SK-N-SH treated with all-trans-retinoic acid at 6 μM for 48 hours (cell line): ENCODE measurements at regions not wholly inside any gene's neighbourhood (a gene's known extent, or its start where the extent isn't known, plus 50 kb on each side); places are given as distances from the start of the nearest gene placed in this dataset.

Experiments used
- ARNTL ChIP-seq: fragments of 450-650 bp; formaldehyde crosslinking; IDR thresholded peaks from 2 replicates; pipeline ENCODE4 v1.5.0; 2020; ENCODE audit warnings: low read depth, mild to moderate bottlenecking, moderate library complexity, borderline replicate concordance
- CREB5 ChIP-seq: fragments of 250-450 bp; sonication (Bioruptor Pico); IDR thresholded peaks from 2 replicates; pipeline ENCODE4 v1.5.1; 2020; ENCODE audit warnings: low read depth, mild to moderate bottlenecking, moderate library complexity
- ISL1 ChIP-seq: fragments of 250-450 bp; sonication (Bioruptor Pico); IDR thresholded peaks from 2 replicates; pipeline ENCODE4 v2.1.2; 2022; ENCODE audit warnings: mild to moderate bottlenecking, moderate library complexity
- OSR1 ChIP-seq: fragments of 250-450 bp; sonication (Bioruptor Pico); IDR thresholded peaks from 2 replicates; pipeline ENCODE4 v1.8.0; 2022; ENCODE audit warnings: moderate library complexity, mild to moderate bottlenecking, inconsistent platforms
- PATZ1 ChIP-seq: fragments of 250-450 bp; sonication (Bioruptor Pico); IDR thresholded peaks from 2 replicates; pipeline ENCODE4 v1.8.0; 2020; ENCODE audit warnings: mild to moderate bottlenecking, moderate library complexity, borderline replicate concordance
- POU6F1 ChIP-seq: fragments of 250-450 bp; sonication (Bioruptor Pico); IDR thresholded peaks from 2 replicates; pipeline ENCODE4 v1.8.0; 2021; ENCODE audit warnings: low read depth, mild to moderate bottlenecking, moderate library complexity, borderline replicate concordance
- TOX ChIP-seq: fragments of 250-450 bp; sonication (Bioruptor Pico); IDR thresholded peaks from 2 replicates; pipeline ENCODE4 v1.8.0; 2021; ENCODE audit warnings: mild to moderate bottlenecking, moderate library complexity, borderline replicate concordance
- TSHZ2 ChIP-seq: fragments of 250-450 bp; sonication (Bioruptor Pico); IDR thresholded peaks from 2 replicates; pipeline ENCODE4 v1.5.0; 2020; ENCODE audit warnings: mild to moderate bottlenecking, moderate library complexity
- ZC3H10 ChIP-seq: fragments of 250-450 bp; sonication (Bioruptor Pico); IDR thresholded peaks from 2 replicates; pipeline ENCODE4 v1.5.1; 2021; ENCODE audit warnings: mild to moderate bottlenecking, moderate library complexity
- ZFP3 ChIP-seq: fragments of 250-450 bp; sonication (Bioruptor Pico); IDR thresholded peaks from 2 replicates; pipeline ENCODE4 v1.5.0; 2020; ENCODE audit warnings: mild to moderate bottlenecking, moderate library complexity
- ZNF565 ChIP-seq: fragments of 450-650 bp; formaldehyde crosslinking; conservative IDR thresholded peaks from 2 replicates; pipeline ENCODE4 v1.5.0; 2020; ENCODE audit warnings: low read depth, mild to moderate bottlenecking, moderate library complexity
- ZNF70 ChIP-seq: fragments of 450-650 bp; formaldehyde crosslinking; IDR thresholded peaks from 2 replicates; pipeline ENCODE4 v1.5.0; 2020; ENCODE audit warnings: mild to moderate bottlenecking, moderate library complexity

- TF ChIP-seq TOX (no peak), PATZ1 (CRISPR knock-in tag) (no peak), CREB5 (CRISPR knock-in tag) (no peak), POU6F1 (CRISPR knock-in tag) (no peak), ISL1 (CRISPR knock-in tag) (no peak), ZNF70 (CRISPR knock-in tag) (no peak), ZNF565 (CRISPR knock-in tag) (no peak), OSR1 (CRISPR knock-in tag) (no peak), ZFP3 (no peak), ARNTL (CRISPR knock-in tag) (no peak), TSHZ2 (CRISPR knock-in tag) (no peak), ZC3H10 (CRISPR knock-in tag) (no peak)
These were observed 1124.9 kb downstream of the EFNB2 start for GRCh38 chr13:105410602-105411001.
